CD14-positive monocyte (primary cell): ENCODE measurements at regions not wholly inside any gene's neighbourhood (a gene's known extent, or its start where the extent isn't known, plus 50 kb on each side); places are given as distances from the start of the nearest gene placed in this dataset.
"Not testable (repeated sequence)": the region's sequence is repeated elsewhere in the genome, so short reads cannot be mapped to it uniquely, and the experiment has no call there.

Source experiments
- DNase-seq, 3 donors: peaks; one replicate each; pipeline ENCODE4 v3.0.0-alpha.2; 2011 to 2022
- H2AFZ ChIP-seq: 2 replicates; pipeline ENCODE4 v1.6.0; 2012; ENCODE audit warnings: mild to moderate bottlenecking, low read depth, low read length, inconsistent platforms; ENCODE audit not compliant: insufficient read depth, poor library complexity, severe bottlenecking
- H3K27ac ChIP-seq, 2 donors: 1 replicate in 1 of 2; 2 replicates in 1 of 2; pipeline ENCODE4 v1.5.1; 2012 to 2013; ENCODE audit warnings: low read length in 2 of 2, control low read depth in 1 of 2, inconsistent platforms in 1 of 2, low read depth in 1 of 2, mild to moderate bottlenecking in 1 of 2
- H3K27me3 ChIP-seq, 2 donors: one replicate each; pipeline versions ENCODE4 v1.6.0 to v1.6.1; 2011 to 2013; ENCODE audit warnings: low read length in 2 of 2; ENCODE audit not compliant: control insufficient read depth in 2 of 2, insufficient read depth in 2 of 2
- H3K36me3 ChIP-seq, 2 donors: replicated peaks in 1 of 2; 1 replicate in 1 of 2; 2 replicates in 1 of 2; pipeline versions ENCODE4 v1.5.1 to v1.6.1; 2012 to 2013; ENCODE audit warnings: low read length in 2 of 2, control low read depth in 1 of 2, inconsistent platforms in 1 of 2, mild to moderate bottlenecking in 1 of 2; ENCODE audit not compliant: insufficient read depth in 2 of 2, control insufficient read depth in 1 of 2
- H3K4me1 ChIP-seq, 2 donors: 1 replicate in 1 of 2; 2 replicates in 1 of 2; pipeline versions ENCODE4 v1.5.1 to v1.6.1; 2012 to 2013; ENCODE audit warnings: low read length in 2 of 2, control low read depth in 1 of 2, inconsistent platforms in 1 of 2, mild to moderate bottlenecking in 1 of 2, moderate library complexity in 1 of 2; ENCODE audit not compliant: insufficient read depth in 2 of 2, control insufficient read depth in 1 of 2
- H3K4me2 ChIP-seq: replicated peaks from 2 replicates; pipeline ENCODE3; 2012; ENCODE audit warnings: low read length, moderate library complexity, mild to moderate bottlenecking; ENCODE audit not compliant: poor library complexity, severe bottlenecking; ENCODE audit errors: extremely low read depth
- H3K4me3 ChIP-seq, 3 experiments: fragments of 200-600 bp in 1 of 3; sonication (generic) in 1 of 3; replicated peaks in 1 of 3; 1 replicate in 2 of 3; 2 replicates in 1 of 3; pipeline ENCODE4 v1.5.1; 2011 to 2013; ENCODE audit warnings: low read length in 3 of 3, mild to moderate bottlenecking in 3 of 3, control low read depth in 2 of 3, low read depth in 2 of 3, inconsistent platforms in 1 of 3, moderate library complexity in 1 of 3
- H3K79me2 ChIP-seq: 2 replicates; pipeline ENCODE4 v1.6.0; 2012; ENCODE audit warnings: mild to moderate bottlenecking, control low read depth, inconsistent platforms, low read length, moderate library complexity; ENCODE audit not compliant: insufficient read depth
- H3K9ac ChIP-seq: 2 replicates; pipeline ENCODE4 v1.6.0; 2017; ENCODE audit warnings: low read length, mild to moderate bottlenecking; ENCODE audit not compliant: insufficient read depth, poor library complexity, severe bottlenecking
- H3K9me3 ChIP-seq, 2 donors: replicated peaks in 1 of 2; 1 replicate in 1 of 2; 2 replicates in 1 of 2; pipeline versions ENCODE4 v1.5.1 to v1.6.1; 2012 to 2013; ENCODE audit warnings: low read length in 2 of 2, control low read depth in 1 of 2; ENCODE audit not compliant: control insufficient read depth in 1 of 2, insufficient read depth in 1 of 2
- H4K20me1 ChIP-seq: 2 replicates; pipeline ENCODE4 v1.6.0; 2012; ENCODE audit warnings: mild to moderate bottlenecking, low read length, control low read depth, moderate library complexity; ENCODE audit not compliant: insufficient read depth
- H3K27ac Mint-ChIP-seq, 7 donors: one replicate each; pipeline ENCODE4 v1.8.0; 2020; ENCODE audit warnings: mild to moderate bottlenecking in 7 of 7, mixed read lengths in 7 of 7, moderate library complexity in 6 of 7, inconsistent platforms in 2 of 7
- H3K27me3 Mint-ChIP-seq, 3 donors: one replicate each; pipeline ENCODE4 v1.8.0; 2021 to 2022; ENCODE audit warnings: low read depth in 3 of 3, mild to moderate bottlenecking in 3 of 3, mixed read lengths in 3 of 3, moderate library complexity in 3 of 3, inconsistent platforms in 1 of 3
- H3K36me3 Mint-ChIP-seq, 2 donors: one replicate each; pipeline ENCODE4 v1.8.0; 2020; ENCODE audit warnings: mixed read lengths in 2 of 2, inconsistent platforms in 1 of 2, mild to moderate bottlenecking in 1 of 2
- H3K4me1 Mint-ChIP-seq: one replicate; pipeline ENCODE4 v1.8.0; 2020; ENCODE audit warnings: mild to moderate bottlenecking, mixed read lengths
- H3K4me3 Mint-ChIP-seq, 2 donors: one replicate each; pipeline ENCODE4 v1.8.0; 2020; ENCODE audit warnings: mild to moderate bottlenecking in 2 of 2, mixed read lengths in 2 of 2, moderate library complexity in 1 of 2
- H3K9me3 Mint-ChIP-seq, 7 donors: one replicate each; pipeline ENCODE4 v1.8.0; 2020 to 2022; ENCODE audit warnings: mixed read lengths in 7 of 7, mild to moderate bottlenecking in 6 of 7, moderate library complexity in 6 of 7, inconsistent platforms in 2 of 7
- WGBS: methylation state at CpG from one replicate; pipeline ENCODE4 v1.1.5; 2013; ENCODE audit warnings: missing lambda C conversion rate; ENCODE audit not compliant: insufficient coverage; 5-methylcytosine and 5-hydroxymethylcytosine counted together
- intact Hi-C, 2 donors: fragments of 100-400 bp; cut with micrococcal nuclease; formaldehyde crosslinking; loops; one replicate each; pipeline versions ENCODE4 v1.15.0 to v1.15.1; 2023
- TF ChIP-seq, protein P1 (sequence below): fragments of 200-600 bp; IDR thresholded peaks from one replicate; pipeline ENCODE4 v1.8.0; 2022; ENCODE audit warnings: antibody characterized with exemption, mild to moderate bottlenecking

DNA sequence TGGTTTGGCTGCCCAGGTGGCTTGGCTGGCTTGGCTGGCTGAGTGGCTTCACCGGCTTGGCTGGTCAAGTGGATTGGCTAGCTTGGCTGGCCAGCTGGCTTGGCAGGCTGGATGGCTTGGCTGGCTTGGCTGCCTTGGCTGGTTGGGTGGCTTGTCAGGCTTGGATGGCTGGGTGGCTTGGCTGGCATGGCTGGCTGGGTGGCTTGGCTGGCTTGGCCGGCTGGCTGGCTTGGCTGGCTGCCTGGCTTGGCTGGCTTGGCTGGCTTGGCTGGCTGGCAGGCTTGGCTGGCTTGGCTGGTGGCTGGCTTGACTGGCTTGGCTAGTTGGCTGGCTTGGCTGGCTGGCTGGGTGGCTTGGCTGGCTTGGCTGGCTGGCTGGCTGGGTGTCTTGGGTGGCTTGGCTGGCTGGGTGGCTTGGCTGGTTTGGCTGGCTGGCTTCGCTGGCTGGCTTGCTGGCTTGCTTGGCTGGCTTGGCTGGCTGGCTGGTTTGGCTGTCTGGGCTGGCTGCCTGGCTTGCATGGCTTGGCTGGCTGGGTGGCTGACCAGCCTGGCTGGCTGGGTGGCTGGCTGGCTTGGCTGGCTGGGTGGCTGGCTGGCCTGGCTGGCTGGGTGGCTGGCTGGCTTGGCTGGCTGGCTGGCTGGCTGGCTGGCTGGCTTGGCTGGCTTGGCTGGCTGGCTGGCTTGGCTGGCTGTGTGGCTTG lies 130.4 kb upstream of the FAM72C start:
- 91% methylated on average over 3 of the region's 3 CpGs for WGBS
- not testable (repeated sequence) for H3K27me3 Mint-ChIP-seq

DNA sequence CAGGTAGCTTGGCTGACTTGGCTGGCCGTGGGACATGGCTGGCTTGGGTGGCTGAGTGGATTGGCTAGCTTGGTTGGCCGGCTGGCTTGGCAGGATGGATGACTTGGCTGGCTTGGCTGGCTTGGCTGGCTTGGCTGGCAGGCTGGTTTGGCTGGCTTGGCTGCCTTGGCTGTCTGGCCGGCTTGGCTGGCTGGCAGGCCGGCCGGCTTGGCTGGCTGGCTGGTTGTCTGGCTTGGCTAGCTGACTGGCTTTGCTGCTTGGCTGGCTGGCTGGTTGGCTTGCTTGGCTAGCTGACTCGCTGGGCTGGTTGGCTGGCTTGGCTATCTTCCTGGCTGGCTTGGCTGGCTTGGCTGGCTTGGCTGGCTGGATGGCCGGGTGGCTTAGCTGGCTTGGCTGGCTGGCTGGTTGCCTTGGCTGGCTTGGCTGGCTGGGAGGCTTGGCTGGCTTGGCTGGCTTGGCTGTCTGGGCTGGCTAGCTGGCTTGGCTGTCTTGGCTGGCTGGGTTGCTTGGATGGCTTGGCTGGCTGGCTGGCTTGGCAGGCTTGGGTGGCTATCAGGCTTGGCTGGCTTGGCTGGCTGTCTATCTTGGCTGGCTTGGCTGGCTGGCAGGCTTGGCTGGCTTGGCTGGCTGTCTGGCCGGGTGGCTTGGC lies 129.7 kb upstream of the FAM72C start:
- Histone ChIP-seq H3K9me3 (peaks cover 15 to 30% of the 10 kb centered on the region in 2 donors), H3K79me2 (no peaks in the 10 kb centered on the region), H3K27me3 (no peaks in the 10 kb centered on the region), H3K4me1 (no peaks in the 10 kb centered on the region), H3K27ac (no peak overlapping the region), H4K20me1 (no peaks in the 10 kb centered on the region), H3K36me3 (no peaks in the 10 kb centered on the region), H3K9ac (no peak overlapping the region), H2AFZ (no peak overlapping the region), H3K4me2 (no peak overlapping the region), H3K4me3 (no peak overlapping the region)
- Mint-ChIP-seq H3K27me3 (peaks cover 1 to 8% (median 2%) of the 10 kb centered on the region in 3 donors), H3K4me3 (no peak overlapping the region), H3K27ac (no peak overlapping the region), H3K36me3 (peaks cover 0 to 7% of the 10 kb centered on the region in 2 donors), H3K9me3 (peaks cover 17 to 38% (median 32%) of the 10 kb centered on the region in 7 donors), H3K4me1 (no peaks in the 10 kb centered on the region)
- 87% methylated on average over 8 of the region's 8 CpGs for WGBS
- TF ChIP-seq, protein P1, sequence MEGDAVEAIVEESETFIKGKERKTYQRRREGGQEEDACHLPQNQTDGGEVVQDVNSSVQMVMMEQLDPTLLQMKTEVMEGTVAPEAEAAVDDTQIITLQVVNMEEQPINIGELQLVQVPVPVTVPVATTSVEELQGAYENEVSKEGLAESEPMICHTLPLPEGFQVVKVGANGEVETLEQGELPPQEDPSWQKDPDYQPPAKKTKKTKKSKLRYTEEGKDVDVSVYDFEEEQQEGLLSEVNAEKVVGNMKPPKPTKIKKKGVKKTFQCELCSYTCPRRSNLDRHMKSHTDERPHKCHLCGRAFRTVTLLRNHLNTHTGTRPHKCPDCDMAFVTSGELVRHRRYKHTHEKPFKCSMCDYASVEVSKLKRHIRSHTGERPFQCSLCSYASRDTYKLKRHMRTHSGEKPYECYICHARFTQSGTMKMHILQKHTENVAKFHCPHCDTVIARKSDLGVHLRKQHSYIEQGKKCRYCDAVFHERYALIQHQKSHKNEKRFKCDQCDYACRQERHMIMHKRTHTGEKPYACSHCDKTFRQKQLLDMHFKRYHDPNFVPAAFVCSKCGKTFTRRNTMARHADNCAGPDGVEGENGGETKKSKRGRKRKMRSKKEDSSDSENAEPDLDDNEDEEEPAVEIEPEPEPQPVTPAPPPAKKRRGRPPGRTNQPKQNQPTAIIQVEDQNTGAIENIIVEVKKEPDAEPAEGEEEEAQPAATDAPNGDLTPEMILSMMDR, result no peak
- no peak for DNase-seq
- intact Hi-C loops, result no loop called here

More for the DNA sequence above, 130.4 kb upstream of the FAM72C start:
- H3K9ac ChIP-seq, H3K79me2 ChIP-seq, H3K36me3 ChIP-seq, H2AFZ ChIP-seq, H3K4me3 ChIP-seq, H3K4me3 Mint-ChIP-seq, H3K36me3 Mint-ChIP-seq, H3K27ac ChIP-seq, H3K4me2 ChIP-seq, intact Hi-C loops, H4K20me1 ChIP-seq, H3K4me1 ChIP-seq, H3K27me3 ChIP-seq, H3K4me1 Mint-ChIP-seq: not testable (repeated sequence)
- Mint-ChIP-seq H3K9me3 (peaks cover 17 to 38% (median 32%) of the 10 kb centered on the region in 7 donors), H3K27ac (peak overlapping the region in 1 of 7 donors; percentile 7)
- peak in 1 of 3 donors; percentile 0 for DNase-seq
- H3K9me3 ChIP-seq, result peaks cover 15 to 30% of the 10 kb centered on the region in 2 donors

DNA sequence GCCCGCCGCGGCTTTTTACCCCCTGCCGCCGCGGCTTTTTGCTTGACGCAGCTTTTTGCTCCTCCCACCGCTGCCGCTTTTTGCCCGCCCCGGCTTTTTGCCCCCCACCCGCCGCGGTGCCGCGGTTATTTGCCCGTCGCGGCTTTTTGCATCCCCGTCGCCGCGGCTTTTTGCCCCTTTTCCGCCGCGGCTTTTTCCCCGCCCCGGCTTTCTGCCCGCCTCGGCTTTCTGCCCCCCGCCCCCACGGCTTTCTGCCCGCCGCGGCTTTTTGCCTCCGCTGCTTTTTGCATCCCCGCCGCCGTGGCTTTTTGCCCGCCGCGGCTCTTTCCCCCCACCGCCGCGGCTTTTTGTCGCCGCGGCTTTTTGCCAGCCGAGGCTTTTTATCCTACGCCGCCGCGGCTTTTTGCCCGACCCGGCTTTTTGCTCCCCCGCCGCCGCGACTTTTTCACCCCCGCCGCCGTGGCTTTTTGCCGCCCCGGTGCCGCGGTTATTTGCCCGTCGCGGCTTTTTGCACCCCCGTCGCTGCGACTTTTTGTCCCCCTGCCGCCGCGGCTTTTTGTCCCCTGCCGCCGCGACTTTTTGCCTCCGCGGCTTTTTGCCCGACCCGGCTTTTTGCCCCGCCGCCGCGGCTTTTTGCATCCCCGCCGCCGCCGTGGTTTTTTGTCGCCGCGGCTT lies 105.5 kb upstream of the FAM72C start:
- H3K27me3 ChIP-seq, H3K36me3 ChIP-seq, H3K9me3 Mint-ChIP-seq, intact Hi-C loops, H3K27ac ChIP-seq, H3K4me2 ChIP-seq, H3K4me1 ChIP-seq, H4K20me1 ChIP-seq, H3K9ac ChIP-seq, H3K4me1 Mint-ChIP-seq, H3K79me2 ChIP-seq, H3K9me3 ChIP-seq, H3K36me3 Mint-ChIP-seq, H2AFZ ChIP-seq: not testable (repeated sequence)
- Mint-ChIP-seq H3K27ac (peak overlapping the region in 1 of 7 donors; percentile 30), H3K4me3 (peak overlapping the region; percentile 73 to 81), H3K27me3 (peaks cover 5 to 12% (median 8%) of the 10 kb centered on the region in 3 donors)
- under 1% methylated on average over 88 of the region's 93 CpGs for WGBS
- H3K4me3 ChIP-seq, result peak overlapping the region in 2 of 3 experiments; percentile 30 to 61
- peak in 2 of 3 donors; percentile 0 to 2 for DNase-seq
